Left renal pelvis (tissue), 4 donors: ENCODE measurements at regions not wholly inside any gene's neighbourhood (a gene's known extent, or its start where the extent isn't known, plus 50 kb on each side); places are given as distances from the start of the nearest gene placed in this dataset.

Experiments
- DNase-seq, 4 donors: peaks; one replicate each; pipeline ENCODE4 v3.0.0-alpha.2; 2013; ENCODE audit warnings: low read depth in 4 of 4, low spot score in 3 of 4

- no peak for DNase-seq
These were observed 141.9 kb downstream of the SLIT2 start for GRCh38 chr4:20393486-20394100.

- no peak for DNase-seq
These were observed 142.8 kb downstream of the SLIT2 start for GRCh38 chr4:20394512-20394911.

- DNase-seq: no peak
These were observed 143.6 kb downstream of the SLIT2 start for GRCh38 chr4:20395160-20395773.

- DNase-seq: no peak
These were observed 151.6 kb downstream of the SLIT2 start for GRCh38 chr4:20403290-20403689.

GRCh38 chr4:20403846-20404245 lies 152.1 kb downstream of the SLIT2 start:
- DNase-seq: no peak

GRCh38 chr4:20408611-20409010 lies 156.9 kb downstream of the SLIT2 start:
- DNase-seq: no peak

GRCh38 chr4:20412072-20412471 lies 160.4 kb downstream of the SLIT2 start:
- no peak for DNase-seq

GRCh38 chr4:20416800-20417199 lies 165.1 kb downstream of the SLIT2 start:
- DNase-seq: no peak

GRCh38 chr4:20418861-20419451 lies 167.3 kb downstream of the SLIT2 start:
- DNase-seq: no peak

- no peak for DNase-seq
These were observed 169.4 kb downstream of the SLIT2 start for GRCh38 chr4:20420916-20421602.

- no peak for DNase-seq
These were observed 169.9 kb downstream of the SLIT2 start for GRCh38 chr4:20421603-20421985.

- no peak for DNase-seq
These were observed 170.7 kb downstream of the SLIT2 start for GRCh38 chr4:20422398-20422797.

GRCh38 chr4:20423420-20423819 lies 171.7 kb downstream of the SLIT2 start:
- no peak for DNase-seq

GRCh38 chr4:20426028-20426427 lies 174.3 kb downstream of the SLIT2 start:
- no peak for DNase-seq

GRCh38 chr4:20428436-20429160 lies 176.9 kb downstream of the SLIT2 start:
- no peak for DNase-seq

- no peak for DNase-seq
These were observed 178.7 kb downstream of the SLIT2 start for GRCh38 chr4:20430259-20430941.

GRCh38 chr4:20431543-20431951 lies 179.8 kb downstream of the SLIT2 start:
- DNase-seq: no peak

- no peak for DNase-seq
These were observed 180.4 kb downstream of the SLIT2 start for GRCh38 chr4:20432088-20432487.

GRCh38 chr4:20433097-20433705 lies 181.5 kb downstream of the SLIT2 start:
- DNase-seq: no peak

- DNase-seq: no peak
These were observed 188.5 kb downstream of the SLIT2 start for GRCh38 chr4:20440170-20440569.
